HepG2 (cell line): ENCODE measurements at regions not wholly inside any gene's neighbourhood (a gene's known extent, or its start where the extent isn't known, plus 50 kb on each side); places are given as distances from the start of the nearest gene placed in this dataset.

Source experiments
- FOXM1 ChIP-seq: sonication (generic); formaldehyde crosslinking; IDR thresholded peaks from 2 replicates; pipeline ENCODE4 v1.5.0; 2020; ENCODE audit warnings: missing genetic modification reagents
- NFYB ChIP-seq: sonication (generic); formaldehyde crosslinking; IDR thresholded peaks from 2 replicates; pipeline ENCODE4 v1.4.0; 2020; ENCODE audit warnings: missing genetic modification reagents
- TCF7L2 ChIP-seq: IDR thresholded peaks from 2 replicates; pipeline ENCODE4 v1.6.1; 2011; ENCODE audit warnings: mild to moderate bottlenecking, low read depth, low read length, moderate library complexity
- TOE1 ChIP-seq: sonication (generic); formaldehyde crosslinking; IDR thresholded peaks from 2 replicates; pipeline ENCODE4 v1.4.0; 2020; ENCODE audit warnings: mild to moderate bottlenecking, missing genetic modification reagents
- ZNF24 ChIP-seq: fragments of 450-650 bp; IDR thresholded peaks from 2 replicates; pipeline ENCODE4 v1.6.1; 2017; ENCODE audit warnings: antibody characterized with exemption, mild to moderate bottlenecking
- ZNF496 ChIP-seq: sonication (generic); formaldehyde crosslinking; IDR thresholded peaks from 2 replicates; pipeline ENCODE4 v1.8.1; 2023; ENCODE audit warnings: mild to moderate bottlenecking, moderate library complexity, missing genetic modification reagents; ENCODE audit not compliant: insufficient replicate concordance
- TF ChIP-seq, protein P1 (sequence below): sonication (generic); formaldehyde crosslinking; IDR thresholded peaks from 2 replicates; pipeline ENCODE4 v1.8.0; 2022; ENCODE audit warnings: mild to moderate bottlenecking, missing genetic modification reagents, moderate library complexity
- TF ChIP-seq, protein P2 (sequence below): sonication (generic); formaldehyde crosslinking; IDR thresholded peaks from 2 replicates; pipeline ENCODE4 v1.4.0; 2020; ENCODE audit warnings: missing genetic modification reagents
- TF ChIP-seq, protein P3 (sequence below): sonication (generic); formaldehyde crosslinking; IDR thresholded peaks from 2 replicates; pipeline ENCODE4 v1.4.0; 2020; ENCODE audit warnings: mild to moderate bottlenecking, missing genetic modification reagents

DNA sequence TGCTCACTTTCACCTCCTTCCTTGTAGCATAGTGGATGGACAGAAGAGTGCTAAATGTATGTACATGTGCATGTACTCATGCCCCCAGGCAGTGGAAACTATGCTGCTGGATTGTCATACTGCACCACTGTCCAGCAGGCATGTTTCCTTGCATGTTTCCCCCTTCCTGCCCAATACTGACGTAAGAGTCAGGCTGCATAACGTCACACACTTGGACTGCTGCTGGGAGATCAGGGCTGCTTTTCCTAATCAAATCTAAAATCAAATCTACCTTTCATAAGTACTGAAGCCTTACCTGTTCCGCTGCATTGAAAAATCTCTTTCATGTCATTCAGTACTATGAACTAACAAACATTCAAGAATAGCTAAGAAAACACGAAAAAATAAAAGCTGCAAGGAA is 67.9 kb upstream of the ROBO1 start:
- TF ChIP-seq ZNF24: no peak
- no peak for TF ChIP-seq TCF7L2
- TF ChIP-seq ZNF496 (CRISPR knock-in tag): no peak
- no peak for TF ChIP-seq TOE1 (CRISPR knock-in tag)
- no peak for TF ChIP-seq NFYB
- TF ChIP-seq FOXM1 (CRISPR knock-in tag): no peak
- TF ChIP-seq, protein P1, sequence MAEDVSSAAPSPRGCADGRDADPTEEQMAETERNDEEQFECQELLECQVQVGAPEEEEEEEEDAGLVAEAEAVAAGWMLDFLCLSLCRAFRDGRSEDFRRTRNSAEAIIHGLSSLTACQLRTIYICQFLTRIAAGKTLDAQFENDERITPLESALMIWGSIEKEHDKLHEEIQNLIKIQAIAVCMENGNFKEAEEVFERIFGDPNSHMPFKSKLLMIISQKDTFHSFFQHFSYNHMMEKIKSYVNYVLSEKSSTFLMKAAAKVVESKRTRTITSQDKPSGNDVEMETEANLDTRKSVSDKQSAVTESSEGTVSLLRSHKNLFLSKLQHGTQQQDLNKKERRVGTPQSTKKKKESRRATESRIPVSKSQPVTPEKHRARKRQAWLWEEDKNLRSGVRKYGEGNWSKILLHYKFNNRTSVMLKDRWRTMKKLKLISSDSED (CRISPR knock-in tag): no peak
- TF ChIP-seq, protein P2, sequence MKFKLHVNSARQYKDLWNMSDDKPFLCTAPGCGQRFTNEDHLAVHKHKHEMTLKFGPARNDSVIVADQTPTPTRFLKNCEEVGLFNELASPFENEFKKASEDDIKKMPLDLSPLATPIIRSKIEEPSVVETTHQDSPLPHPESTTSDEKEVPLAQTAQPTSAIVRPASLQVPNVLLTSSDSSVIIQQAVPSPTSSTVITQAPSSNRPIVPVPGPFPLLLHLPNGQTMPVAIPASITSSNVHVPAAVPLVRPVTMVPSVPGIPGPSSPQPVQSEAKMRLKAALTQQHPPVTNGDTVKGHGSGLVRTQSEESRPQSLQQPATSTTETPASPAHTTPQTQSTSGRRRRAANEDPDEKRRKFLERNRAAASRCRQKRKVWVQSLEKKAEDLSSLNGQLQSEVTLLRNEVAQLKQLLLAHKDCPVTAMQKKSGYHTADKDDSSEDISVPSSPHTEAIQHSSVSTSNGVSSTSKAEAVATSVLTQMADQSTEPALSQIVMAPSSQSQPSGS (CRISPR knock-in tag): no peak
- TF ChIP-seq, protein P3, sequence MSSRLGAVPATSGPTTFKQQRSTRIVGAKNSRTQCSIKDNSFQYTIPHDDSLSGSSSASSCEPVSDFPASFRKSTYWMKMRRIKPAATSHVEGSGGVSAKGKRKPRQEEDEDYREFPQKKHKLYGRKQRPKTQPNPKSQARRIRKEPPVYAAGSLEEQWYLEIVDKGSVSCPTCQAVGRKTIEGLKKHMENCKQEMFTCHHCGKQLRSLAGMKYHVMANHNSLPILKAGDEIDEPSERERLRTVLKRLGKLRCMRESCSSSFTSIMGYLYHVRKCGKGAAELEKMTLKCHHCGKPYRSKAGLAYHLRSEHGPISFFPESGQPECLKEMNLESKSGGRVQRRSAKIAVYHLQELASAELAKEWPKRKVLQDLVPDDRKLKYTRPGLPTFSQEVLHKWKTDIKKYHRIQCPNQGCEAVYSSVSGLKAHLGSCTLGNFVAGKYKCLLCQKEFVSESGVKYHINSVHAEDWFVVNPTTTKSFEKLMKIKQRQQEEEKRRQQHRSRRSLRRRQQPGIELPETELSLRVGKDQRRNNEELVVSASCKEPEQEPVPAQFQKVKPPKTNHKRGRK: no peak
